Activated B cell treated with CpG ODN at 0.5 μM for 24 hours (primary cell): ENCODE measurements at regions not wholly inside any gene's neighbourhood (a gene's known extent, or its start where the extent isn't known, plus 50 kb on each side); places are given as distances from the start of the nearest gene placed in this dataset.

Experiments used
- ATAC-seq: fragments of 200-7000 bp; cut with Tn5 transposase; one replicate; pipeline ENCODE4 v1.10.0; 2021; ENCODE audit warnings: low read depth, mild to moderate bottlenecking, moderate library complexity
- CTCF ChIA-PET: fragments of 350-600 bp; sonication (Branson Sonifier 250); formaldehyde crosslinking; loops from one replicate; lab custom pipeline; 2021; ENCODE audit warnings: antibody characterized with exemption; lab: Charles Lee
- POLR2A ChIA-PET: fragments of 350-600 bp; sonication (Branson Sonifier 250); formaldehyde crosslinking; loops from one replicate; lab custom pipeline; 2021; ENCODE audit warnings: antibody characterized with exemption; lab: Charles Lee
- DNase-seq: peaks from one replicate; pipeline ENCODE4 v3.0.0; 2022
- H3K27ac Mint-ChIP-seq: one replicate; pipeline ENCODE4 v1.8.0; 2020; ENCODE audit warnings: mixed read lengths
- H3K27me3 Mint-ChIP-seq: one replicate; pipeline ENCODE4 v1.8.0; 2021; ENCODE audit warnings: mixed read lengths
- H3K36me3 Mint-ChIP-seq: one replicate; pipeline ENCODE4 v1.8.0; 2021; ENCODE audit warnings: low read depth, mixed read lengths
- H3K4me1 Mint-ChIP-seq: one replicate; pipeline ENCODE4 v1.8.0; 2021; ENCODE audit warnings: mixed read lengths
- H3K4me3 Mint-ChIP-seq: one replicate; pipeline ENCODE4 v1.8.0; 2020; ENCODE audit warnings: mild to moderate bottlenecking, mixed read lengths
- H3K9me3 Mint-ChIP-seq: one replicate; pipeline ENCODE4 v1.8.0; 2020; ENCODE audit warnings: mixed read lengths
- CTCF ChIP-seq: fragments of 200-600 bp; IDR thresholded peaks from one replicate; pipeline ENCODE4 v1.8.0; 2022; ENCODE audit warnings: antibody characterized with exemption, mild to moderate bottlenecking
- intact Hi-C: fragments of 100-400 bp; cut with micrococcal nuclease; formaldehyde crosslinking; loops from one replicate; pipeline ENCODE4 v1.15.1; 2024

- Mint-ChIP-seq H3K36me3 (no peaks in the 10 kb centered on the region), H3K27me3 (no peaks in the 10 kb centered on the region), H3K4me3 (no peak overlapping the region), H3K27ac (no peak overlapping the region), H3K9me3 (peaks cover 2% of the 10 kb centered on the region), H3K4me1 (no peaks in the 10 kb centered on the region)
- DNase-seq (no peak), ATAC-seq (no peak)
- intact Hi-C loops, result no loop called here
- ChIA-PET POLR2A (no interaction called here), CTCF (no interaction called here)
- no peak for TF ChIP-seq CTCF
These were observed 122.0 kb upstream of the BMP5 start for GRCh38 chr6:55997223-55997874.

- CTCF ChIA-PET, result no interaction called here
- H3K36me3 Mint-ChIP-seq, result no peaks in the 10 kb centered on the region
- no peaks in the 10 kb centered on the region for H3K27me3 Mint-ChIP-seq
- H3K4me3 Mint-ChIP-seq, result no peak overlapping the region
- DNase-seq, result no peak
- no peak for TF ChIP-seq CTCF
- ATAC-seq, result no peak
- H3K9me3 Mint-ChIP-seq, result peaks cover 6% of the 10 kb centered on the region
- no peaks in the 10 kb centered on the region for H3K4me1 Mint-ChIP-seq
- H3K27ac Mint-ChIP-seq, result no peak overlapping the region
- POLR2A ChIA-PET, result no interaction called here
- intact Hi-C loops, result no loop called here
These were observed 119.1 kb upstream of the BMP5 start for GRCh38 chr6:55994531-55994930.

- no peak for ATAC-seq
- Mint-ChIP-seq H3K4me3 (no peak overlapping the region), H3K27ac (no peak overlapping the region), H3K36me3 (no peaks in the 10 kb centered on the region), H3K4me1 (no peaks in the 10 kb centered on the region), H3K27me3 (no peaks in the 10 kb centered on the region), H3K9me3 (peaks cover 6% of the 10 kb centered on the region)
- DNase-seq, result no peak
- no peak for TF ChIP-seq CTCF
- POLR2A ChIA-PET, result no interaction called here
- CTCF ChIA-PET, result no interaction called here
- intact Hi-C loops, result no loop called here
These were observed 118.0 kb upstream of the BMP5 start for GRCh38 chr6:55993418-55993817.

- ChIA-PET POLR2A (no interaction called here), CTCF (no interaction called here)
- Mint-ChIP-seq H3K27me3 (no peaks in the 10 kb centered on the region), H3K4me1 (no peaks in the 10 kb centered on the region), H3K36me3 (no peaks in the 10 kb centered on the region), H3K4me3 (no peak overlapping the region), H3K27ac (no peak overlapping the region), H3K9me3 (peaks cover 8% of the 10 kb centered on the region)
- TF ChIP-seq CTCF, result no peak
- intact Hi-C loops, result no loop called here
- ATAC-seq (no peak), DNase-seq (no peak)
These were observed 117.2 kb upstream of the BMP5 start for GRCh38 chr6:55992546-55992945.

- ChIA-PET POLR2A (no interaction called here), CTCF (no interaction called here)
- DNase-seq (no peak), ATAC-seq (no peak)
- TF ChIP-seq CTCF, result no peak
- Mint-ChIP-seq H3K27me3 (no peaks in the 10 kb centered on the region), H3K4me1 (no peaks in the 10 kb centered on the region), H3K4me3 (no peak overlapping the region), H3K27ac (no peak overlapping the region), H3K9me3 (peaks cover 4% of the 10 kb centered on the region), H3K36me3 (no peaks in the 10 kb centered on the region)
- intact Hi-C loops, result no loop called here
These were observed 109.9 kb upstream of the BMP5 start for GRCh38 chr6:55985309-55985708.
